CD14-positive monocyte (primary cell): ENCODE measurements at regions not wholly inside any gene's neighbourhood (a gene's known extent, or its start where the extent isn't known, plus 50 kb on each side); places are given as distances from the start of the nearest gene placed in this dataset.

Experiments used
- DNase-seq, 3 donors: peaks; one replicate each; pipeline ENCODE4 v3.0.0-alpha.2; 2011 to 2022
- H2AFZ ChIP-seq: 2 replicates; pipeline ENCODE4 v1.6.0; 2012; ENCODE audit warnings: mild to moderate bottlenecking, low read depth, low read length, inconsistent platforms; ENCODE audit not compliant: insufficient read depth, poor library complexity, severe bottlenecking
- H3K27ac ChIP-seq, 2 donors: 1 replicate in 1 of 2; 2 replicates in 1 of 2; pipeline ENCODE4 v1.5.1; 2012 to 2013; ENCODE audit warnings: low read length in 2 of 2, control low read depth in 1 of 2, inconsistent platforms in 1 of 2, low read depth in 1 of 2, mild to moderate bottlenecking in 1 of 2
- H3K27me3 ChIP-seq, 2 donors: one replicate each; pipeline versions ENCODE4 v1.6.0 to v1.6.1; 2011 to 2013; ENCODE audit warnings: low read length in 2 of 2; ENCODE audit not compliant: control insufficient read depth in 2 of 2, insufficient read depth in 2 of 2
- H3K36me3 ChIP-seq, 2 donors: replicated peaks in 1 of 2; 1 replicate in 1 of 2; 2 replicates in 1 of 2; pipeline versions ENCODE4 v1.5.1 to v1.6.1; 2012 to 2013; ENCODE audit warnings: low read length in 2 of 2, control low read depth in 1 of 2, inconsistent platforms in 1 of 2, mild to moderate bottlenecking in 1 of 2; ENCODE audit not compliant: insufficient read depth in 2 of 2, control insufficient read depth in 1 of 2
- H3K4me1 ChIP-seq, 2 donors: 1 replicate in 1 of 2; 2 replicates in 1 of 2; pipeline versions ENCODE4 v1.5.1 to v1.6.1; 2012 to 2013; ENCODE audit warnings: low read length in 2 of 2, control low read depth in 1 of 2, inconsistent platforms in 1 of 2, mild to moderate bottlenecking in 1 of 2, moderate library complexity in 1 of 2; ENCODE audit not compliant: insufficient read depth in 2 of 2, control insufficient read depth in 1 of 2
- H3K4me2 ChIP-seq: replicated peaks from 2 replicates; pipeline ENCODE3; 2012; ENCODE audit warnings: low read length, moderate library complexity, mild to moderate bottlenecking; ENCODE audit not compliant: poor library complexity, severe bottlenecking; ENCODE audit errors: extremely low read depth
- H3K4me3 ChIP-seq, 3 experiments: fragments of 200-600 bp in 1 of 3; sonication (generic) in 1 of 3; replicated peaks in 1 of 3; 1 replicate in 2 of 3; 2 replicates in 1 of 3; pipeline ENCODE4 v1.5.1; 2011 to 2013; ENCODE audit warnings: low read length in 3 of 3, mild to moderate bottlenecking in 3 of 3, control low read depth in 2 of 3, low read depth in 2 of 3, inconsistent platforms in 1 of 3, moderate library complexity in 1 of 3
- H3K79me2 ChIP-seq: 2 replicates; pipeline ENCODE4 v1.6.0; 2012; ENCODE audit warnings: mild to moderate bottlenecking, control low read depth, inconsistent platforms, low read length, moderate library complexity; ENCODE audit not compliant: insufficient read depth
- H3K9ac ChIP-seq: 2 replicates; pipeline ENCODE4 v1.6.0; 2017; ENCODE audit warnings: low read length, mild to moderate bottlenecking; ENCODE audit not compliant: insufficient read depth, poor library complexity, severe bottlenecking
- H3K9me3 ChIP-seq, 2 donors: replicated peaks in 1 of 2; 1 replicate in 1 of 2; 2 replicates in 1 of 2; pipeline versions ENCODE4 v1.5.1 to v1.6.1; 2012 to 2013; ENCODE audit warnings: low read length in 2 of 2, control low read depth in 1 of 2; ENCODE audit not compliant: control insufficient read depth in 1 of 2, insufficient read depth in 1 of 2
- H4K20me1 ChIP-seq: 2 replicates; pipeline ENCODE4 v1.6.0; 2012; ENCODE audit warnings: mild to moderate bottlenecking, low read length, control low read depth, moderate library complexity; ENCODE audit not compliant: insufficient read depth
- H3K27ac Mint-ChIP-seq, 7 donors: one replicate each; pipeline ENCODE4 v1.8.0; 2020; ENCODE audit warnings: mild to moderate bottlenecking in 7 of 7, mixed read lengths in 7 of 7, moderate library complexity in 6 of 7, inconsistent platforms in 2 of 7
- H3K27me3 Mint-ChIP-seq, 3 donors: one replicate each; pipeline ENCODE4 v1.8.0; 2021 to 2022; ENCODE audit warnings: low read depth in 3 of 3, mild to moderate bottlenecking in 3 of 3, mixed read lengths in 3 of 3, moderate library complexity in 3 of 3, inconsistent platforms in 1 of 3
- H3K36me3 Mint-ChIP-seq, 2 donors: one replicate each; pipeline ENCODE4 v1.8.0; 2020; ENCODE audit warnings: mixed read lengths in 2 of 2, inconsistent platforms in 1 of 2, mild to moderate bottlenecking in 1 of 2
- H3K4me1 Mint-ChIP-seq: one replicate; pipeline ENCODE4 v1.8.0; 2020; ENCODE audit warnings: mild to moderate bottlenecking, mixed read lengths
- H3K4me3 Mint-ChIP-seq, 2 donors: one replicate each; pipeline ENCODE4 v1.8.0; 2020; ENCODE audit warnings: mild to moderate bottlenecking in 2 of 2, mixed read lengths in 2 of 2, moderate library complexity in 1 of 2
- H3K9me3 Mint-ChIP-seq, 7 donors: one replicate each; pipeline ENCODE4 v1.8.0; 2020 to 2022; ENCODE audit warnings: mixed read lengths in 7 of 7, mild to moderate bottlenecking in 6 of 7, moderate library complexity in 6 of 7, inconsistent platforms in 2 of 7
- CTCF ChIP-seq: fragments of 200-600 bp; IDR thresholded peaks from one replicate; pipeline ENCODE4 v1.8.0; 2022; ENCODE audit warnings: antibody characterized with exemption, mild to moderate bottlenecking
- WGBS: methylation state at CpG from one replicate; pipeline ENCODE4 v1.1.5; 2013; ENCODE audit warnings: missing lambda C conversion rate; ENCODE audit not compliant: insufficient coverage; 5-methylcytosine and 5-hydroxymethylcytosine counted together
- intact Hi-C, 2 donors: fragments of 100-400 bp; cut with micrococcal nuclease; formaldehyde crosslinking; loops; one replicate each; pipeline versions ENCODE4 v1.15.0 to v1.15.1; 2023

GRCh38 chr1:115495111-115495510, 146.7 kb upstream of the VANGL1 start:
- Mint-ChIP-seq H3K27me3 (peaks cover 0 to 7% (median 1%) of the 10 kb centered on the region in 3 donors), H3K27ac (no peak overlapping the region), H3K36me3 (no peaks in the 10 kb centered on the region), H3K4me1 (no peaks in the 10 kb centered on the region), H3K9me3 (peaks cover 0 to 2% (median 0%) of the 10 kb centered on the region in 7 donors), H3K4me3 (no peak overlapping the region)
- H2AFZ ChIP-seq, result no peak overlapping the region
- no peak for TF ChIP-seq CTCF
- intact Hi-C loops, result no loop called here
- H3K4me3 ChIP-seq, result no peak overlapping the region
- no peak overlapping the region for H3K4me2 ChIP-seq
- no peaks in the 10 kb centered on the region for H3K36me3 ChIP-seq
- H3K27ac ChIP-seq, result no peak overlapping the region
- no peaks in the 10 kb centered on the region for H4K20me1 ChIP-seq
- no peak for DNase-seq
- H3K4me1 ChIP-seq, result no peaks in the 10 kb centered on the region
- H3K27me3 ChIP-seq, result no peaks in the 10 kb centered on the region
- 94% methylated on average over 3 of the region's 3 CpGs for WGBS
- no peaks in the 10 kb centered on the region for H3K9me3 ChIP-seq
- no peak overlapping the region for H3K9ac ChIP-seq
- H3K79me2 ChIP-seq, result no peaks in the 10 kb centered on the region

- no peaks in the 10 kb centered on the region for H4K20me1 ChIP-seq
- H3K27ac Mint-ChIP-seq, result no peak overlapping the region
- H3K9ac ChIP-seq, result no peak overlapping the region
- 100% methylated on average over 3 of the region's 4 CpGs for WGBS
- H3K9me3 ChIP-seq, result no peaks in the 10 kb centered on the region
- intact Hi-C loops, result no loop called here
- peaks cover 0 to 7% (median 1%) of the 10 kb centered on the region in 3 donors for H3K27me3 Mint-ChIP-seq
- peaks cover 4% of the 10 kb centered on the region for H3K4me1 Mint-ChIP-seq
- no peak overlapping the region for H2AFZ ChIP-seq
- H3K79me2 ChIP-seq, result no peaks in the 10 kb centered on the region
- H3K36me3 ChIP-seq, result no peaks in the 10 kb centered on the region
- no peaks in the 10 kb centered on the region for H3K36me3 Mint-ChIP-seq
- H3K9me3 Mint-ChIP-seq, result peaks cover 0 to 2% (median 0%) of the 10 kb centered on the region in 7 donors
- H3K4me1 ChIP-seq, result no peaks in the 10 kb centered on the region
- no peak overlapping the region for H3K4me3 Mint-ChIP-seq
- no peak for TF ChIP-seq CTCF
- H3K27me3 ChIP-seq, result no peaks in the 10 kb centered on the region
- no peak overlapping the region for H3K27ac ChIP-seq
- H3K4me2 ChIP-seq, result no peak overlapping the region
- no peak overlapping the region for H3K4me3 ChIP-seq
- DNase-seq, result no peak
These were observed 147.9 kb upstream of the VANGL1 start for GRCh38 chr1:115493834-115494233.
